Activated T-cell treated with anti-CD3 and anti-CD28 coated beads, Interleukin-2, amount 50 U/mL, for 72 hours (primary cell): ENCODE measurements at regions not wholly inside any gene's neighbourhood (a gene's known extent, or its start where the extent isn't known, plus 50 kb on each side); places are given as distances from the start of the nearest gene placed in this dataset.

Experiments
- ATAC-seq, 2 donors: fragments of 150-1000 bp; cut with Tn5 transposase; replicated peaks in 1 of 2; 2 replicates each; pipeline ENCODE4 v1.10.0; 2021; ENCODE audit warnings: moderate library complexity in 2 of 2, mild to moderate bottlenecking in 1 of 2
- DNase-seq, 2 donors: peaks; one replicate each; pipeline ENCODE4 v3.0.0; 2021 to 2022; ENCODE audit warnings: mixed read lengths in 1 of 2
- H3K27ac Mint-ChIP-seq: one replicate; pipeline ENCODE4 v1.8.0; 2022; ENCODE audit warnings: mild to moderate bottlenecking, moderate library complexity, mixed read lengths
- H3K27me3 Mint-ChIP-seq: one replicate; pipeline ENCODE4 v1.8.0; 2022; ENCODE audit warnings: low read depth, mixed read lengths
- H3K36me3 Mint-ChIP-seq, 2 donors: one replicate each; pipeline ENCODE4 v1.8.0; 2022; ENCODE audit warnings: mixed read lengths in 2 of 2, mild to moderate bottlenecking in 1 of 2; ENCODE audit not compliant: insufficient read depth in 2 of 2
- H3K4me1 Mint-ChIP-seq: one replicate; pipeline ENCODE4 v1.8.0; 2022; ENCODE audit warnings: low read depth, mixed read lengths
- H3K4me3 Mint-ChIP-seq, 2 donors: one replicate each; pipeline ENCODE4 v1.8.0; 2022; ENCODE audit warnings: mild to moderate bottlenecking in 2 of 2, mixed read lengths in 2 of 2, moderate library complexity in 2 of 2
- H3K9me3 Mint-ChIP-seq, 2 donors: one replicate each; pipeline ENCODE4 v1.8.0; 2022; ENCODE audit warnings: mixed read lengths in 2 of 2

DNA sequence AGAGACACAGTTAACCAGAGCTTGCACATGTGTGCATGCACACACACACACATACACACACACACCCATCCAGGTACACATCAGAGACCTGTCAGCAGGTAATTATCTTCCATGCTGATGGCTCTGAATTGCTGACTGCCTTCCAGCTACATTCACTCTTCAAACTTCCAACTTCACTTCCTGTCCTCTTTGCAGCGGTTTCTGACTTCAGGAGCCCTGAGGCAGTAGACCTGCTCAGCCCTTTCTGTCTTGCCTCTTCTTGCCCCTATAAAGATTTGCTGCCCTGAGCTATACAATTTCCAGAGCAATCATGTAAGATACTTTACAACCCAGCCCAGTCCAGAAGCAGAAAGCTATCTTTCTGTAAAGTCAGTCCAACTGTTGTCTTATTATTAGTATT is 310.2 kb downstream of the FGFR2 start:
- Mint-ChIP-seq H3K36me3 (no peaks in the 10 kb centered on the region), H3K4me3 (no peak overlapping the region), H3K27ac (no peak overlapping the region), H3K9me3 (peaks cover 1 to 2% of the 10 kb centered on the region in 2 donors), H3K27me3 (peaks cover 12% of the 10 kb centered on the region), H3K4me1 (no peaks in the 10 kb centered on the region)
- no peak for ATAC-seq
- no peak for DNase-seq

DNA sequence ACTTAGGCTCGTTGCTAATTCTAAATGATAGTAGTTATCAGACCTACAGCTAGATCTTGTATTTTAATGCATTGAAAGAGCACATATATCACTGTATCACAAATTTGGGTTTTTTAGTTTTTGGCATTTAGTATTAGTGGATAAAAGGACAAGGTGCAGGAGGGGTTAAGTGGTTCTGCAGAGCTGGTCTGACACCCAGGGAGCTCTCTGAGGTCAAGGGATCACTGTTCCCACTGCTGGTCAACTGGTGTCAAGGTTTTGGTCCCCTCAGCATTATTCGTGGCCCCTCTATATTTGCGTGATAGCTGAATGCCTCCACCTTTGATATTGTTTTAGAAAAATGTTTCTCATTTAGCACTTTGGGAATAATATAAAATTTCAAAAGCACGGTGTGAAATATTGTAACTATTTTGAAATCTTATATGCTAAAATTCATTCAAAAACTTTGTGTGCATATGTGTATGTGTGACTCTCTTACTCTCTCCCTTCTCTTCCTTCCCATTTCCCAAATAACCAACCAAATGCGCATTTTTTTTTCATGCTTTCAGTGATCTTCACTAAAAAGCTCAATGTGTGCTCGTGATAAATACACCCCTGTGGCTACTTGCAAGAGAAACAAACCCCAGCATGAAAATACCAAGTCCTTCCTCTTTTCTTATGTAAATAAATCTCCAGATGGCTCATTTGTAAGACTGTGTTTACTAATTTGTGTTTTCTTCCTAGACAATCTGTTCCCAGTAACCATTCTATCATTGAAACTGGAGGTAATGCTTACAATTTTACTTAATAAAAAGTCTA is 309.2 kb downstream of the FGFR2 start:
- Mint-ChIP-seq H3K4me1 (no peaks in the 10 kb centered on the region), H3K9me3 (peaks cover 1 to 2% of the 10 kb centered on the region in 2 donors), H3K36me3 (no peaks in the 10 kb centered on the region), H3K4me3 (no peak overlapping the region), H3K27ac (no peak overlapping the region), H3K27me3 (peaks cover 12% of the 10 kb centered on the region)
- DNase-seq (no peak), ATAC-seq (no peak)

DNA sequence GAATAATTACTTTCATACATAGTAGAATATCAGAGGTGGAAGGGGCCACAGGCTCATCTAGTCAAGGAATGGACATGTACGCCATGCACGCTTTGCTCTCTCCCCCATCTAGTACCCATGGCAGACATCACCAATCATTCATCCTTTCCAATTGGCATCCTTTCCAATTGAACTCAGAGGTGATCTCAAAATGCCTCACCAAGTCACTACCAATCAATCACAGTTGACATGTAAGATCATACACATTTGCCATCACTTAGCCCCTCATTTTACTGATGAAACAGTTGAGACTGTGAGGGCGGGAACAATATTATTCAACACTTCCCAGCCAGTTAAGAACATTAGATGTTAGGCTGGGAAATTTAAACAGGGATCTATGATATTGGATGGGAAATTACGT is 308.4 kb downstream of the FGFR2 start:
- Mint-ChIP-seq H3K4me1 (no peaks in the 10 kb centered on the region), H3K27me3 (peaks cover 12% of the 10 kb centered on the region), H3K36me3 (no peaks in the 10 kb centered on the region), H3K9me3 (peaks cover 1 to 2% of the 10 kb centered on the region in 2 donors), H3K27ac (no peak overlapping the region), H3K4me3 (no peak overlapping the region)
- ATAC-seq = no peak
- no peak for DNase-seq

DNA sequence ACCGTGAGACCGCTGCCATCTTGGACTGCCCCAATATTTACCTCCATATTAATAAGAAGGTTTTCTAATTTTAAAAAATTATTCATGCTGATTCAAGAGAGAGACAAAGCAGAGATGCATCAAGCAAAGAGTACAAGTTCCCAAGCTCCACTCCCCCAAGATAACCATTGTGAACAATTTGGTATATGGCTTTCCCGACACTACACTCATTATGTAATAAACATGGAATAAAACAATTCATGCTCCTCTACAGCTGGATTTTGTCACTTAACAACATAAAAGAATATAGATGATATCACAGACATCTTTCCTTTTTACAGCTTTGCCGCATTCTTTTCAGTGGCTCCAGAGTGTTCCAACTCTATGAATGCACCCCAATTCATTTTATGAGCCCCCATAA is 307.6 kb downstream of the FGFR2 start:
- Mint-ChIP-seq H3K4me3 (no peak overlapping the region), H3K4me1 (no peaks in the 10 kb centered on the region), H3K27me3 (peaks cover 12% of the 10 kb centered on the region), H3K27ac (no peak overlapping the region), H3K9me3 (peaks cover 0 to 2% of the 10 kb centered on the region in 2 donors), H3K36me3 (no peaks in the 10 kb centered on the region)
- ATAC-seq (no peak), DNase-seq (no peak)

DNA sequence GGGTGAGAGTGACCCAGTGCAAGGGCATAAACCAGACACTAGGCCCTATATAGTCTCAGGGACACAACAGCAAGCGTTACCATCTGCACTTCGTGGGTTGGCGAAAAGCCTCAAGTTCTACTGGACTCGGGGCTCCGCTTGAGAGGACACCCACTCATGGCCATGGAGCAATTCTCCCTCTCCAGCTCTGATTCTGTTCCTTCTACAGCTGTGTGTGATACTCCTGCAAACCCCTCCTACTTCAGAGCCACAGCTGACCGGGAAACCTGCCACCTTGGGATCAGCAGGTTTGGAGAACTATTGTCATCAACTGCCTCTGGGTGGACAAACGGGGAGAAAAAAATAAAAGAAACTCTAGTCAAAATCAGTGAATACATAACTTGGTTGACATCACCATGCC is 306.9 kb downstream of the FGFR2 start:
- peaks cover 0 to 2% of the 10 kb centered on the region in 2 donors for H3K9me3 Mint-ChIP-seq
- no peaks in the 10 kb centered on the region for H3K36me3 Mint-ChIP-seq
- H3K27ac Mint-ChIP-seq = no peak overlapping the region
- no peak overlapping the region for H3K4me3 Mint-ChIP-seq
- peaks cover 12% of the 10 kb centered on the region for H3K27me3 Mint-ChIP-seq
- H3K4me1 Mint-ChIP-seq = no peaks in the 10 kb centered on the region
- DNase-seq (no peak), ATAC-seq (no peak)

DNA sequence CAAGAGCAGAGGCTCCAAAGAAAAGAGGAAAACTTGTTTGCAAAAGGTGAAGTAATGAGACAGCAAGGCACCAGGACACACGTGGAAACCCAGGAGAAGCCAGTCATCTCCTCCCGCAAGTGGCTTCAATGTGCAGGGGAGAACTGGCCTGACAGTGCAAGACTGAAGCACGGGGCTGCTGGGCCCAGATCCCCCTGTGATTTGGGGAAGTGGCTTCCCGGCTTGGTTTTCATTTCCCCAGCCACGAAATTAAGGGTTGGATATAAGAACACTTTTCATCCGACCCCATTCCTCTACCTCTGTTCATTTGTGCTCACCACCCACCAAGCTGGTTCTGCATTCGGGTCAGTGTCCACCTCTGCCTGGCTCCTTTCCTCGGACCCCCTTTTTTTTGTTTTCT is 306.4 kb downstream of the FGFR2 start:
- no peak overlapping the region for H3K4me3 Mint-ChIP-seq
- no peak overlapping the region for H3K27ac Mint-ChIP-seq
- H3K9me3 Mint-ChIP-seq = peaks cover 0 to 2% of the 10 kb centered on the region in 2 donors
- H3K36me3 Mint-ChIP-seq = no peaks in the 10 kb centered on the region
- DNase-seq (no peak), ATAC-seq (no peak)
- peaks cover 12% of the 10 kb centered on the region for H3K27me3 Mint-ChIP-seq
- H3K4me1 Mint-ChIP-seq = no peaks in the 10 kb centered on the region

DNA sequence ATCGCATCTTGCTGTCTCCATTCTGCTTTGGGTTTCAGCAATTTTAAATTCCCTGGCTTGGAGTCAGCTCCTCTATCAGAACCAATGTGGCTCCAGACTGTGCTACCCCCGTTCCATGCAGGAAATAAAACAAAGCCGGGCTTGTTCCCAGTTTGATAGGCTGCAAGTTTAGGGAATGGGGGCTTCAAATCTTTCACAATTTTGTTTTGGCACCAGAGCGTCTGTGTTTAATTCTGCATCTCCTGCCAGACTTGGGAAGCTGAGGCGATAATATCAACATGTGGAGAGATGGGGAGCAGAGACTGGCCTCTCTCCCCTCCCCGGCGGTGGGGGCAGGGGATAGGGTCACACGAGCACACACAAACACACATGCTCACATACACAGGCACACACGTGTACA is 305.9 kb downstream of the FGFR2 start:
- Mint-ChIP-seq H3K27me3 (peaks cover 12% of the 10 kb centered on the region), H3K4me1 (no peaks in the 10 kb centered on the region), H3K9me3 (peaks cover 0 to 2% of the 10 kb centered on the region in 2 donors), H3K4me3 (no peak overlapping the region), H3K27ac (no peak overlapping the region), H3K36me3 (no peaks in the 10 kb centered on the region)
- DNase-seq (no peak), ATAC-seq (no peak)

DNA sequence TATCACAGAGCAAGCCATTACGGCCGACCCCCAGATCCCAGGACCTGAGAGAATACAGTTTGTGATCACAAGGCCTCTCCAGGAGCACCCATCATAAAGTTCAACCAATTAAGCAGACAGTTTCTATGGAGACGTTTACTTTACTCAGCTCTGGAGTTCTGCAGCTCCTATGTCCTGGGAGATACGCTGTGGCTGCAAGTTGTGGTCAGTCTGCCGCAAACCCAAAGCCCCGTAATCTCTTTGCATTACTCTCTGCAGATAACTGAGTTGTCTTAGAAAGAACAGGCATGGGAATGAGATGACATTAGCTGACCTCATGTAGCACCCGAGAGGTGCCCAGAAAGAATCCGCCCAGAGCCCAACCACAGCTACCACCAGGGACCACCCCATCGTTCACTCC is 305.1 kb downstream of the FGFR2 start:
- Mint-ChIP-seq H3K4me3 (no peak overlapping the region), H3K36me3 (no peaks in the 10 kb centered on the region), H3K9me3 (peaks cover 0 to 2% of the 10 kb centered on the region in 2 donors), H3K4me1 (no peaks in the 10 kb centered on the region), H3K27me3 (peaks cover 12% of the 10 kb centered on the region), H3K27ac (no peak overlapping the region)
- DNase-seq = no peak
- ATAC-seq = no peak

DNA sequence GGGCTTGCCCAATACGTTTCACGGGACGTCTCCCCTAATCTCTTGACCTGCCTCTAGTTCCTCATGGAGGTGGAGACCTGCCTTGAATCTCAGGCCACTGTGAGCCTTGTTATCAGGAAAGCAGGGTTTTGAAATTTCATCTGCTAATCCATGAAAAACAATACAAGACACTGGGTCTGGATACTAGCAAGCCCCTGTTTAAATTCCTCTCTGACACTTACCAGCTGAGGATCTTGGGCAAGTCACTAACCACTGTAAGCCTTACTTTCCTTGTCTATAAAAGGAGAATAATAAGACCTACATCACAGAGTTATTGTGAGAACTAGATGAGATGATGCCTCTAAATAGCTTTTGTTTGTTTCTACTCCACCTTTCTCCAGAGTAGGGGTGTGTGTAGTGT is 303.6 kb downstream of the FGFR2 start:
- DNase-seq = no peak
- no peak overlapping the region for H3K27ac Mint-ChIP-seq
- no peaks in the 10 kb centered on the region for H3K4me1 Mint-ChIP-seq

DNA sequence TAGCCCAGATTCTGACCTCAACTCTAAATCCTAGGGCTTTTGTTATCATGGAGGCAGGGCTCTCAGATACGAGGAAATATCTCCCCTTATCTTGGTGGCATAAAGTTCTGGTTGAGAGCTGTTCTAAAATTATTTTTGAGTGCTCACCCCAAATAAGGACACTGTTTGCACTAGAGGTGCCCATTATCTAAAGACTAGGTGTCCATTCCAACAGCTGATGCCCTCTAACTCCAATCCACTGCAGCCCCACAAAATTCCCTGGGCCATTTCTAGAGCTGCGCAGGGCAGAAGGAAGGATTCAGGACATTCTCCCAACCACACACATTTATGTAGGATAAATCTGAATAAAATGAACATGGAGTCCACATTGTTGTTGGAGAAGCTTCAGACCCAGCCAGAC is 301.9 kb downstream of the FGFR2 start:
- Mint-ChIP-seq H3K27ac (no peak overlapping the region), H3K9me3 (peaks cover 0 to 5% of the 10 kb centered on the region in 2 donors), H3K4me3 (no peak overlapping the region), H3K4me1 (no peaks in the 10 kb centered on the region), H3K27me3 (peaks cover 6% of the 10 kb centered on the region), H3K36me3 (no peaks in the 10 kb centered on the region)
- ATAC-seq (no peak), DNase-seq (no peak)

More for the DNA sequence above, 303.6 kb downstream of the FGFR2 start:
- no peak for ATAC-seq
- no peak overlapping the region for H3K4me3 Mint-ChIP-seq
- H3K9me3 Mint-ChIP-seq = no peaks in the 10 kb centered on the region
- H3K36me3 Mint-ChIP-seq = no peaks in the 10 kb centered on the region
- H3K27me3 Mint-ChIP-seq = peaks cover 6% of the 10 kb centered on the region

DNA sequence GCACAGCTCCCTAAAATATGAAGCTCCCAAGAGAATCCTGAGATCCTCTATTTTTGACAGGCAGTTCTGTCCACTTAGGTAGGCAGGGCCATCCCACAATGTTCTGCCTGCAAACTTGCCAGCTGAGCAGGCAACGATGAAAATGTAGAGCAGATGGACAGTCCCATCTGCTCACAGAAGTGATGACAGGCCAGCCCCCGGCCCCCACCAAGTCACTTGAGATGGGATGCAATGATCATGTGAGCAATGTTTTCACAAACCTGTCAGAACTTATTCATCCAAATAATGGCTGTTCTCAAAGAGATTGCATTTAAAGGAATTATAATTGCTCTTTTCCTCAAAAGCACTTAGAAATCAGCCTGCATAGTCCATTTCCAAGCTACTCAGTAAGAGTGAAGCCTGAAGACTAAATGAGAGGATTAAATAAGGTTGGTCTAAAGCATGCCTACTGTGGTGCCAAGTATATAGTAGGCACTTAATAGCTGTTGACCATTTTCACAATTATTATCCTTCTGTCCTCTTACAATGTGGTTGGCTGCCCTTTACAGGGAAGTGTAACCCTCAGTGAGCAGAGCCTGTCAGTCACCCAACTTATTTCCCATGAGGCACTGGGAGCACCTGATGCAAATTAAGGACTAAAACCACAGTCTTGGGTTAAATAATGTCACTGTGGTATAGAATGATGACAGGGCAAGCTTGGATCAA is 301.2 kb downstream of the FGFR2 start:
- Mint-ChIP-seq H3K9me3 (peaks cover 0 to 5% of the 10 kb centered on the region in 2 donors), H3K27me3 (peaks cover 6% of the 10 kb centered on the region), H3K4me1 (no peaks in the 10 kb centered on the region), H3K4me3 (no peak overlapping the region), H3K36me3 (no peaks in the 10 kb centered on the region), H3K27ac (no peak overlapping the region)
- ATAC-seq (no peak), DNase-seq (no peak)

DNA sequence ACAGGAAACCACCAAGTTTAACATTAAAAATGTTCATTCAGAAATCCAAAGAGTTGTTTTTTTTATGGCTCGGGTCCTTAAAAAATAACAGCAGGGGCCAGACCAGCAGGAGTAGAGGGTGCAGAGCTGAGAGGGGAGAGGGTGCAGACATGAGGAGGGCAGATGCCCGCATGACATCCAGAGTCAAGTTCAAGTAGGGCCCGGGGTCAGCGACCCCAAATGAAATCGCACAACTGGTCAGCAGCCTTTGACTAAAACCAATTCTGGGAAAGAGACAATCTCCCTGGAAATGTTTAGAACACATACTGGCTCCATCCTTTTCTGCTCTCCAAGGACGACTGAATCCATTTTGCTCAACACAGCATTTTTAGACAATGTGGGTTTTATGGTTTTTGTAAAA is 297.5 kb downstream of the FGFR2 start:
- H3K27me3 Mint-ChIP-seq = no peaks in the 10 kb centered on the region
- ATAC-seq = no peak

DNA sequence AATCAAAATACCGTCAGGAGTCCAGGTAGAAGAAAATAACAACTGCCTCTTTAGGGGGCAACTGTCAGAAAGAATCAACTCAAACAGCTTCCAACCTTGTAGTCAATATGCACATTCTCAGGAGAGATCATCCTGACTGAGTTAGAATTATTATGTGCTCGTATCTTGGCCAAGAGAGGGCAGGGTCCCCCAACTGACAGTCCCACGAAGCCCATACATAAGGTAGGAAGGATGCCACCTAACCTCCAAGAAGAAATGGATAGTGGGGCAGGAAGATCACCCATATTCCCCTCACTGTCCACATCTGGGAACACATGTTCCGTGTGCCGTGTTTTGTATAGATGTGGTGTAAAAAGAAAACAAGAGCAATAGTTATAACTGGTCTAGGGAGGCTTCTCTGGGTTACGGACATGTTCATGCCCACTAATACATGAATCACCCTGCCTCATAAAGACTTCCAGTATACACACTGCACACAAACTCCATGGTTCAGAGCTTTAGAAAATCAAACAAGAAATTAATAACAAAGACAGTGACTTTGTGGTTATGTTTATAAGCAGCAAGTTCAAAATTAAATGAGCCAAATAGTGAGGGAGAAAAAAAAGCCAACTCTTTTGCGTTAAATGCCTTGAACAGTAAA is 295.6 kb downstream of the FGFR2 start:
- H3K27me3 Mint-ChIP-seq = no peaks in the 10 kb centered on the region
- DNase-seq = no peak
- ATAC-seq = no peak
- H3K9me3 Mint-ChIP-seq = peaks cover 0 to 7% of the 10 kb centered on the region in 2 donors
- no peaks in the 10 kb centered on the region for H3K4me1 Mint-ChIP-seq
- no peak overlapping the region for H3K4me3 Mint-ChIP-seq
- no peak overlapping the region for H3K27ac Mint-ChIP-seq
- no peaks in the 10 kb centered on the region for H3K36me3 Mint-ChIP-seq

More for the DNA sequence above, 297.5 kb downstream of the FGFR2 start:
- H3K27ac Mint-ChIP-seq = no peak overlapping the region
- DNase-seq = no peak
- H3K36me3 Mint-ChIP-seq = no peaks in the 10 kb centered on the region
- H3K4me1 Mint-ChIP-seq = no peaks in the 10 kb centered on the region
- H3K4me3 Mint-ChIP-seq = no peak overlapping the region
- H3K9me3 Mint-ChIP-seq = peaks cover 0 to 7% of the 10 kb centered on the region in 2 donors
